GM12892 (cell line): ENCODE measurements at regions not wholly inside any gene's neighbourhood (a gene's known extent, or its start where the extent isn't known, plus 50 kb on each side); places are given as distances from the start of the nearest gene placed in this dataset.

ENCODE experiments used
- POLR2A ChIP-seq: IDR thresholded peaks from 2 replicates; pipeline ENCODE4 v1.6.1; 2011; ENCODE audit warnings: low read depth, low read length, control low read depth
- POLR2AphosphoS5 ChIP-seq: IDR thresholded peaks from 2 replicates; pipeline ENCODE4 v1.6.1; 2011; ENCODE audit warnings: low read depth, low read length, control low read depth

- no peak for TF ChIP-seq POLR2A
- no peak for TF ChIP-seq POLR2AphosphoS5
These were observed 254.8 kb downstream of the OLFM3 start for GRCh38 chr1:101741910-101742309.
